GM19463 (cell line): ENCODE measurements at regions not wholly inside any gene's neighbourhood (a gene's known extent, or its start where the extent isn't known, plus 50 kb on each side); places are given as distances from the start of the nearest gene placed in this dataset.

ENCODE experiments used
- ATAC-seq: cut with Tn5 transposase; IDR thresholded peaks from one replicate; pipeline ENCODE4 v1.9.1; 2021; ENCODE audit warnings: mild to moderate bottlenecking, moderate library complexity; ENCODE audit not compliant: unreplicated experiment

DNA sequence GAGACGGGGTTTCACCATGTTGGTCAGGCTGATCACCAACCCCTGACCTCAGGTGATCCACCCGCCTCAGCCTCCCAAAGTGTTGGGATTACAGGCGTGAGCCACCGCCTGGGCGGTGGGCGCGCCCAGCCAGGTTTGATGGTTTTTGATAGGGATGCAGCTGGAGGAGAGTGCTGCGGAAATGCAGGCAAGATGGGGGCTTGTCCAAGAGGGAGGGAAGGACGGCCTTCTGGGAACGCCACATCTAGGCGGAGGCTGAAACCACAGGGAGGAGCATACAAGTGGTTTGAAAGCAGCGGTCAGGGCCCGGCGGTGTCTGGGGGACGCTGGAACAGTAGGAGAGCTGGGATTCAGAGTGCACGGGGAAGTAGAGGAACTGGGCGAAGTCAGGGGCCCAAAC is 134.6 kb downstream of the VRK1 start:
- ATAC-seq: no peak

DNA sequence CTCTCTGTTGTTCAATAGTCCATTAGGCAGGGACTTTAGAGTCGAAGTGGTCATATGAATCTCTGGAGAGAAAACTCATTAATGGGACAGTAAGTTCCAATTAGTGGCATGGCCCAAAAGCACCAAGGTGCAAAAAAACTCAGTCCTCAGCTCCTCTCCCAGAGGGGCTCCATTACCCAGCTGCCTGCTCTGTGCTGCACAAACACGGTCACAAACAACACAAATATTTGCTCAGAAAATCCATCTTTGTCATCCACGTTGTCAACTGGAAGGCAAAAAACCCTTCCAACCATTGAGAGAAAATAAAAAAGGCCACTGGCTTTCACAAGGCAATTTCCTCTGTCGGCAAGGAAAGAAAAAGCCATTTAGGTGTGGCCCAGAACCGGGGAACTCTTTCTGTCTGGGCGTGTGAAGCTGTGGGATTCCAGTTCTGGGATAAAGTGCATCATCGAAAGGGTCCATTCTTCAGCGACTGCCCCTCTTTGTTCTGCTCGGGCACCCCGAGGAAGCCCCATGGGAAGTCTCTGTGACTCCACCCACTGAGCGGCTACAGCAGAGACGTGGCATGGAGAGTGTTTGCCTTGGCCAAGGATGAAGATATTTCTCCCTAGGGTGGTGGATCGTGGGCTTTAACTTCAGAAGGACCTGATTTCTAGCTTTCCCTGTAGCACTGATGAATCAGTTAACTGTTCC is 137.6 kb downstream of the VRK1 start:
- no peak for ATAC-seq

DNA sequence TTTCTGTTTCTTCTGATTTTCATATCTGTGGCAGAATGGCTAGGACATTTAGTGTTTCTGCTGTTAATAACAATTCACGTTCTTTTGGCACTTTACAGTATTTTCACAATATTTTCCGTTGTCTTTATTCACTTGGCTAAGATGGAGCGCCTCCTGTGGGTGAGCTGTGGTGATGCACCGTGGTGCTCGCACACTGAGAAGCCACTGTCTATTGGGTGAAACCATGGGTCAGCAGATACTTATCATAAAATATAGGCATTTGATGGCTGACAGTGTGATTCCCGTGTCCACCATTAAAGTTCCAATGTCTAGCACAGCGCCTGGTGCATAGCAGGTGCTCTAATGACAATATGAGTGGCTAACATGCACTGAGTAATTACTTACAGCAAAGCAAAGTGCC is 141.8 kb downstream of the VRK1 start:
- no peak for ATAC-seq

DNA sequence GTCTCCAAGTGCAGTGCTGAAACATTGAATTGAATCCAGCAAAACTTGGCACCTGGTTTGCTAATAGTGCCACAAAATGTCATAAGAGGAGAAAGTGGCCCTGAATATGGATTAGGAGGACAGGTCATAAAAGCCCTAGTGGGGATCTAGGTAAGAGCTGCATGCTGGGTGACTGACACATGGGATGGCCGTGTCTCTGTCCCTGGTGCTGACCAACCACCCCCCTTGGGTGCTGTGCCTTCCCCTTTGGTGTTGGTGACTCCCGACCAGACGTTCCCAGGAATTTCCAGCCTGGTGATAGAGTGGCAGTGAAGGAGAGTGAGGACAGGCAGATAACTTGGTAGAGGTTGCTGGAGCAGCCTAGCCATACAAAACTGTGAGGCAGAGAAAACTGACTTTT is 142.8 kb downstream of the VRK1 start:
- ATAC-seq: no peak

- no peak for ATAC-seq
These were observed 147.1 kb downstream of the VRK1 start for GRCh38 chr14:96944297-96944696.

GRCh38 chr14:96945721-96946120 is 148.5 kb downstream of the VRK1 start:
- ATAC-seq: no peak

GRCh38 chr14:96949594-96949993 is 152.4 kb downstream of the VRK1 start:
- no peak for ATAC-seq

DNA sequence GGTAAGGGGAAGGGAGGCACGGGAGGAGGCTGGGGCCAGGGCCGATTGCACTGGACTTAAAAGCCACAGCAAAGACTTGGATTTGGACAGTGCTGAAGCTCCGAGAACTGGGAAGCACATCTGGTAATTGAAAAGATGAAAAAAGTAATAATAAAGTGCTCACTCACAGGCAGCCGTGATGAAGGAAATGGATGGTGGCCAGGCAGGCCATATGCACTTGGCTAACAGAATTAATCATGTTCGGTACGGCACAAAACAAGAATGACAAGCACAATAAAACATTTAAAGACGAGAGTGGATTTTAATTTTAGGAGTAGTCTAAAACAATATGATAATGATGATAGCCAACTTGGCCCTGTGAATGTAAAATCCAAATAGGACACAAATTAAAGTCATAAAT is 154.3 kb downstream of the VRK1 start:
- no peak for ATAC-seq

DNA sequence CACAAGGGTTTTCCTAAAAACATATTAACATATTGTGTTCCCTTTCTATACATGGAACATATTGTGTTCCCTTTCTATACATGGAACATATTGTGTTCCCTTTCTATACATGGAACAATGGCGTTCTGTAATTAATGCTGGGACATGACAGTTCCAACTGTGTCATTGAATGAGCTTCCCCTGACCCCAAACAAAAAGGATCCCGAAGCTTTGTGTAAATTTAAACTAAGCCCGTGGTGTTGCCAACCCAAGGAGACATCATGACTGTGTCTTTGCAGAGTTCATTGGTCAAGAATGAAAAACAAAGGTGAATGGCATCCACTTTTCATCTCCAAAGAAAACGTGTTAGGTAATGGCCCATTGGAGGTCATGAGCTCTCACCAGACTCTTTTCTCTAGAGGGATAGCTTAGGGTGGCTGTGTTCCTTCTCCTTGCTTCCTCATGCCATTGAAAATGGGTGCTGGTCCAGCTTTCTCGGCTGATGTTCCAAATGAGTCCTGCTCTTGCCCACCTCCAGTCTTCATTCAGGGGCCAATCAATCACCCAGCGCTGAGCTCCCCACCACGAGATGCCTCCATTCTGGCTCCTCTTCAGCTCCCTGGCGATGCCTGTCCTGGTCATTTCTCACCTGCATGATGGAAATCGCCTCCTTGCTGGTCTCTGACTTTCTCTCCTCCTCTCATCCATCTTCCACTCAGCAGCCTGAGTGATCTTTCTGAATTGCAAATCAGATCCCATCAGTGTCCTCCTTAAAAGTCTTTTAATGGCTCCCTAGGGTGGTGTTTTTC is 156.1 kb downstream of the VRK1 start:
- no peak for ATAC-seq

DNA sequence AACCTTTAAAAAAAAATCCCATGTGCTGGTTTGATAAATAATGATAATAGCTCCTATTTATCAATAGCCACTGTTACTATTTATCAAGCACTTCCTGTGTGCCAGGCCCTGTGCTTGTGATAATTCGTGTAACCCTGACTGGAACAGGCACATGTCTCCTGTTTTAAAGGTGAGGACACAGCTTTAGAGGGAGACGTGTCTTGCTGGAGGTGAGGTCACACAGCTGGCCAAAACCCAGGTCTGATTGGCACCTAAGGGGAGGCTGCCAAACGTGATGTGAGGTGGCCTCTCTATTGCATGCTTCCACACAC is 156.6 kb downstream of the VRK1 start:
- no peak for ATAC-seq

GRCh38 chr14:96956464-96957239 is 159.5 kb downstream of the VRK1 start:
- ATAC-seq: no peak

DNA sequence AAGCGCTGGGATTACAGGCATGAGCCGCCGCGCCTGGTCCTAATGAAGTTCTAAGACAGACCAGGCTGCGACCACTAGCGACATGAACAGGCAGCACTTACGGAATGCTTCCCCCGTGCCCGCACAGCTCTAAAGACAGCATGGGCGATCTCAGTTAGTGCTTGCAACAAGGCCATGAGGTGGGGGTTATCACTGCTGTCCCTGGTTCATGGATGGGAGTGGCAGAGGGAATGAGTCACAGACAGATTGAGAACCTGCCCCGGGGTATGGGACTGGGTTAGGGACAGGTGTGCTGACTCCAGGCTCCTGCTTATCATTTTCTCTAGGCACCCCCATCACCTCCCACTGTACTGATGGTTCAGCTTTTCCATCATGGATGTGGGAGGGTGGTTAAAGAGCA is 160.9 kb downstream of the VRK1 start:
- ATAC-seq: no peak

DNA sequence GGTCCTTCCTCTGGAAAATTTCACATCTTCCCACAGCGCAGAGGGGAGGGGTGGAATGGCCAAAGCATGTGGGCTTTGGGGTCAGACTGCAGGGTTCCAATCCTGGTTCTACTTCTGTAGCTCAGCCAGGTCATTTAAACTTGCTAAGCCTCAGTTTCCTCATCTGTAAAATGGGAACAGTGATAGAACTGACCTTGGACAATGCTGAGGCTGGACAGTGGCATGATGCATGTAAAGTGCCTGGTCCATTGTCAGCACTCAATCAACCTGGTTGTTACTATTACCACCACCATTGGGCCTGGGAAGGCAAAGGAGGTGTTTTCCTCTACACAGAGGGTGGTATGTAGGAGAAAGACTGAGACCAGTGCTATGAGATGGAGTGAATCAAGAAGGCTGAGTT is 162.8 kb downstream of the VRK1 start:
- ATAC-seq: no peak

DNA sequence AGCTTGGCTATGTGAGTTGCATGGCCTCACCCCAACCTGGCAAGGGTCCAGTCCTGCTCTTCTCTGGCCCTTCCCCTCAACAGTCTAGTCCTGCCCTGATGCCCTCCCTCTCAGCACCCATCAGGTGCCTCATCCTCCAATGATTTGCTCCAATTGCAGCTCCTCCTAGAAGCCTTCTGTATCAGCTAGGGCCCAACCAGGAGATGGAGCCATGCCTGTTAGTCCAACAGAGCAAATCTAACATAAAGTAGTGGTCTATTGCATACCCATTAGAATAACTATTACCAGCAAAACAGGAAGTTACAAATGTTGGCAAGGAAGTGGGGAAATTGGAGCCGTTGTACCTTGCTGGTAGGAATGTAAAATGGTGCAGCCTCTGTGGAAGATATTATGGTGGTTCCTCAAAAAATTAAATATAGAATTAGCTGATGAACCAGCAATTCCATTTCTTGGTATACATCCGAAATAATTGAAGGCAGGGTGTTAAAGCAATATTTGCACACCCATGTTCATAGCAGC is 163.5 kb downstream of the VRK1 start:
- no peak for ATAC-seq

- no peak for ATAC-seq
These were observed 164.7 kb downstream of the VRK1 start for GRCh38 chr14:96961895-96962294.

- no peak for ATAC-seq
These were observed 165.2 kb downstream of the VRK1 start for GRCh38 chr14:96962337-96962736.

- ATAC-seq: no peak
These were observed 167.7 kb downstream of the VRK1 start for GRCh38 chr14:96964726-96965415.

DNA sequence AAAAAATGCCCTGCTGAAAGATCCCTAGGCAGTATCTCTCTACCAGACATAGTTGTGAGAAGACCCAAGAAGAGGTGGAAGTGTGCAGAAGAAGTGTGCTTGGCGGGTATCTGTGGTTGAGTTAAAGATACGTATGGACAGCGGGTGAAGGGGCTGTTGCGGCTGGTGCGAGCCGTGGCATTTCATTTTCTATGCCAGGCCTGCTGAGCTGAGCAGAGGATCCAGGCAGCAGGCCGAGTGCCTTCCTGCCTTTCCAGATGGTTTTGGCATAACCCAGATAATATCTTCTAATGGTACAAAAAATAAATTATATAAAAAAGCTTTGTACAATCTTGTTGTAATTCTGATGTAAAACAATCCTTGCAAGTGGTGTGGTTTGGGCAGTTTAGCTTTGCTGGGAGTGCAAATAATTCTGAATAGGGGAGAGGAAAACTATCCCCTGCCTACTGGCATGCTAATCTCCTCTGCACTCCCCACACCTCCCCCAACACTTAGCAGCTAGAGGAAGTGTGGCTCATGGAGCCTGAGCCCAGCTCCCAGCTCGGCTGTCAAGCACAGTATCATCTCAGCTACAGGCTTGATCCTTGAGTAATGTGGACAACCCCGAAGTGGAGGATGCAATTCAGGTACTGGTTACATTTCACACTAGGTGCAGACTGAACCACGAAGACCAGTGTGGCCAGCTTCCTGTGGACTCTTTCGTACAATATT is 168.9 kb downstream of the VRK1 start:
- no peak for ATAC-seq

DNA sequence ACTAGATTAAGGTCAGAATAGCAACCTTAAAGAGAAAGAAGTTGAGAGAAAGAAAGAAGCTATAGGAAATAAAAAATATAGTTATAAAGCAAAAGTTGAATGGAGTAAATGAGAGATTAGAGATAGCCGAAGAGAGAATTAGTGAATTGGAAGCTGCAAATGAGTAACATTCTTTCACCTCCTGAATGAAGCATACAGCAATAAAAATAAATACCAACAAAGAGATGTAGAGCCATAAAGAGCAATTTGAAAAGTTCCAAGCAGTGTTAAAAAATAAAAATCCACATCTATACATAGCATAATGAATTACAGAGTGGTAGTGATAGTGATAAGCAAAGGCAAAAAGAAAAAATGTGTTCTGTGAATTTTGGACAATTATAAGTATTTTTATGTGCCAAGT is 177.9 kb downstream of the VRK1 start:
- no peak for ATAC-seq

GRCh38 chr14:96978525-96979272 is 181.5 kb downstream of the VRK1 start:
- no peak for ATAC-seq
